HG02938 (cell line): ENCODE measurements at regions not wholly inside any gene's neighbourhood (a gene's known extent, or its start where the extent isn't known, plus 50 kb on each side); places are given as distances from the start of the nearest gene placed in this dataset.

Experiments
- ATAC-seq: cut with Tn5 transposase; IDR thresholded peaks from one replicate; pipeline ENCODE4 v1.9.1; 2021; ENCODE audit warnings: mild to moderate bottlenecking, moderate library complexity; ENCODE audit not compliant: unreplicated experiment

- no peak for ATAC-seq
These were observed 265.3 kb downstream of the MRPL39 start for GRCh38 chr21:25341981-25342380.

GRCh38 chr21:25338415-25338814 is 268.9 kb downstream of the MRPL39 start:
- ATAC-seq: no peak

GRCh38 chr21:25334046-25334730 is 273.1 kb downstream of the MRPL39 start:
- ATAC-seq: no peak

GRCh38 chr21:25331286-25331685 is 276.0 kb downstream of the MRPL39 start:
- no peak for ATAC-seq

- ATAC-seq: no peak
These were observed 277.0 kb downstream of the MRPL39 start for GRCh38 chr21:25330266-25330665.

- no peak for ATAC-seq
These were observed 278.0 kb downstream of the MRPL39 start for GRCh38 chr21:25329227-25329825.

- ATAC-seq: no peak
These were observed 278.5 kb downstream of the MRPL39 start for GRCh38 chr21:25328736-25329135.

- no peak for ATAC-seq
These were observed 281.1 kb downstream of the MRPL39 start for GRCh38 chr21:25326181-25326580.

- ATAC-seq: no peak
These were observed 282.6 kb downstream of the MRPL39 start for GRCh38 chr21:25324666-25325065.

GRCh38 chr21:25323356-25323949 is 283.8 kb downstream of the MRPL39 start:
- ATAC-seq: no peak

GRCh38 chr21:25314247-25314646 is 293.0 kb downstream of the MRPL39 start:
- ATAC-seq: no peak

- no peak for ATAC-seq
These were observed 293.5 kb downstream of the MRPL39 start for GRCh38 chr21:25313829-25314228.

- ATAC-seq: no peak
These were observed 299.8 kb downstream of the MRPL39 start for GRCh38 chr21:25307489-25307888.

GRCh38 chr21:25304611-25305010 is 302.7 kb downstream of the MRPL39 start:
- no peak for ATAC-seq

- ATAC-seq: no peak
These were observed 306.6 kb downstream of the MRPL39 start for GRCh38 chr21:25300632-25301031.

GRCh38 chr21:25298512-25299491 is 308.5 kb downstream of the MRPL39 start:
- ATAC-seq: peak; percentile 93

- no peak for ATAC-seq
These were observed 310.2 kb downstream of the MRPL39 start for GRCh38 chr21:25297117-25297516.

- ATAC-seq: no peak
These were observed 311.0 kb downstream of the MRPL39 start for GRCh38 chr21:25296252-25296651.

GRCh38 chr21:25292396-25292795 is 314.9 kb downstream of the MRPL39 start:
- no peak for ATAC-seq

- ATAC-seq: no peak
These were observed 323.6 kb downstream of the MRPL39 start for GRCh38 chr21:25283720-25284119.

GRCh38 chr21:25281134-25281533 is 326.1 kb downstream of the MRPL39 start:
- ATAC-seq: no peak
